ENCODE measurements at regions not wholly inside any gene's neighbourhood (a gene's known extent, or its start where the extent isn't known, plus 50 kb on each side); places are given as distances from the start of the nearest gene placed in this dataset.

GRCh38 chr16:87231295-87231694 lies 85.9 kb downstream of the C16orf95 start:
- TF ChIP-seq SMC3 (IDR thresholded peaks at IDR 0.05) (no peak), RARB (CRISPR knock-in tag; IDR thresholded peaks at IDR 0.05) (no peak), ZSCAN20 (CRISPR knock-in tag; IDR thresholded peaks at IDR 0.05) (no peak), PHF8 (IDR thresholded peaks at IDR 0.05; ENCODE audit: borderline replicate concordance, low read depth) (no peak), RCOR1 (IDR thresholded peaks at IDR 0.05; ENCODE audit: low read depth, low read length) (no peak), CTCF (IDR thresholded peaks at IDR 0.05) (no peak), ATOH8 (CRISPR knock-in tag; IDR thresholded peaks at IDR 0.05; ENCODE audit: low read depth) (no peak), ESRRA (IDR thresholded peaks at IDR 0.05; ENCODE audit: borderline replicate concordance, low read length) (no peak)

Measured in A549 (cell line).